ENCODE measurements at regions not wholly inside any gene's neighbourhood (a gene's known extent, or its start where the extent isn't known, plus 50 kb on each side); places are given as distances from the start of the nearest gene placed in this dataset.
"Not testable (repeated sequence)": the region's sequence is repeated elsewhere in the genome, so short reads cannot be mapped to it uniquely, and the experiment has no call there.

GRCh38 chr5:17129093-17129849, 88.2 kb upstream of the BASP1 start:
- Histone ChIP-seq H2AFZ (no peak overlapping the region), H3K36me3 (ENCODE audit: insufficient read depth) (no peaks in the 10 kb centered on the region), H3K4me3 (no peak overlapping the region), H3K4me1 (ENCODE audit: insufficient read depth) (0 out of 2 replicates have a peak, but pooled peaks cover 6% of the 10 kb centered on the region), H3F3A (replicated peaks; ENCODE audit: low read depth) (no peaks in the 10 kb centered on the region), H3K27ac (ENCODE audit: low read depth) (no peak overlapping the region), H3K27me3 (ENCODE audit: insufficient read depth) (no peaks in the 10 kb centered on the region), H3K9me2 (ENCODE audit: insufficient read depth) (no peaks in the 10 kb centered on the region), H4K20me1 (replicated peaks; ENCODE audit: insufficient read depth) (no peaks in the 10 kb centered on the region), H3K79me2 (replicated peaks; ENCODE audit: insufficient read depth) (no peaks in the 10 kb centered on the region), H3K4me2 (no peak overlapping the region)
- TF ChIP-seq EZH2 (IDR thresholded peaks at IDR 0.05; ENCODE audit: low read depth, unreplicated experiment) (no peak), ETS1 (IDR thresholded peaks at IDR 0.05) (no peak), POLR2AphosphoS5 (IDR thresholded peaks at IDR 0.05; ENCODE audit: low read depth) (no peak), REST (IDR thresholded peaks at IDR 0.05; ENCODE audit: unreplicated experiment) (no peak), NANOG (IDR thresholded peaks at IDR 0.05; ENCODE audit: borderline replicate concordance) (no peak), ZNF114 (CRISPR knock-in tag; IDR thresholded peaks at IDR 0.05) (no peak), STAT1 (IDR thresholded peaks at IDR 0.05; ENCODE audit: unreplicated experiment) (no peak), JUNB (IDR thresholded peaks at IDR 0.05; ENCODE audit: unreplicated experiment) (no peak), CTCF (conservative IDR thresholded peaks at IDR 0.05; ENCODE audit: low read depth in 2 of 2) (no peak), CREB1 (CRISPR knock-in tag; IDR thresholded peaks at IDR 0.05; ENCODE audit: low read depth) (no peak)
- Mint-ChIP-seq H3K9me3 (peaks cover 5% of the 10 kb centered on the region; the same call in 1 of the 3 replicates), H3K27ac (no peak overlapping the region), H3K4me3 (no peak overlapping the region), H3K4me1 (peaks cover 9% of the 10 kb centered on the region; the same call in 2 of the 3 replicates), H3K36me3 (ENCODE audit: low read depth) (no peaks in the 10 kb centered on the region), H3K27me3 (ENCODE audit: insufficient read depth, low read depth, poor library complexity) (peaks cover 10% of the 10 kb centered on the region)
- DNase-seq (ENCODE audit: low spot score) = no peak
- no peak for ATAC-seq

- not testable (repeated sequence) for H3K27ac Mint-ChIP-seq; H3K9me3 Mint-ChIP-seq; H3K4me1 ChIP-seq (ENCODE audit: insufficient read depth); H3K27me3 ChIP-seq (ENCODE audit: insufficient read depth); ATAC-seq; H3K4me2 ChIP-seq; H3K27me3 Mint-ChIP-seq (ENCODE audit: insufficient read depth, low read depth, poor library complexity); H2AFZ ChIP-seq; H3K4me3 Mint-ChIP-seq; H3K27ac ChIP-seq (ENCODE audit: low read depth); H3K79me2 ChIP-seq (replicated peaks; ENCODE audit: insufficient read depth); H3K4me3 ChIP-seq; H3F3A ChIP-seq (replicated peaks; ENCODE audit: low read depth); H3K36me3 ChIP-seq (ENCODE audit: insufficient read depth); DNase-seq (ENCODE audit: low spot score); H4K20me1 ChIP-seq (replicated peaks; ENCODE audit: insufficient read depth); H3K36me3 Mint-ChIP-seq (ENCODE audit: low read depth); H3K9me2 ChIP-seq (ENCODE audit: insufficient read depth); H3K4me1 Mint-ChIP-seq
Measured at GRCh38 chr5:17130302-17130701, 87.1 kb upstream of the BASP1 start.
